ENCODE measurements at regions not wholly inside any gene's neighbourhood (a gene's known extent, or its start where the extent isn't known, plus 50 kb on each side); places are given as distances from the start of the nearest gene placed in this dataset.

DNA sequence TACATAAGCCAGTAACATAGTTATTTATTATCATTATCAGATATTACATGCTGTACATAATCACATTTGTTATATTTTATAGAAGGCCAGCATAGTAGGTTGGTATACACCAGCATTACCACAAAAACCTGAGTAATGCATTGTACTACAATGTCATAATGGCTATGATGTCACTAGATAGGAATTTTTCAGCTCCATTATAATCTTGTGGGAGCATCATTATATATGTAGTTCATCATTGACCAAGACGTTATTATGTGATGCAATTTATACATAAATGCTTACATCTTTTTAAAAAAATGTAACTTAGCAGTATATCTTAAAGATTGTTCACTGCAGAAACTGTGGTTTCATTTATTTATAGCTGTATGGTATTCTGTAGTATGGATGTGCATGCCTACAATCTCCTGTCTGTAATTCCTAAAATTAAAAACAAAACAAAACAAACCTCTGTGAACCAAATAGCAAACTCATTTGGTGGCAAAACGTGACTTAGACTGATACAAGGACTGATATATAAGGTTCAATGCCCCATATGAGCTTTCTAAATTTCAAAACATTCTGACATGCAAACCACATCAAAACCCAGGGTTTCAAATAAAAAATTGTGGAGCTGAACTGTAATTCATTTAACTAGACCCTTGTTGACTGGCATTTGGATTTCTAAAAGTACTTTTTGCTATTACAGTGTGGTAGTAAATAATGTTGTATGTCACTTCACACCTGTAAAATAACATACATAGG is 250.9 kb downstream of the DLEU7 start:
- peaks cover 9% of the 10 kb centered on the region for H3K4me1 ChIP-seq (ENCODE audit: insufficient read depth)
- no peak for TF ChIP-seq EZH2 (IDR thresholded peaks at IDR 0.05; ENCODE audit: borderline replicate concordance)
- H3K4me3 ChIP-seq, result no peak overlapping the region
- no peak overlapping the region for H2AFZ ChIP-seq
- H3K4me2 ChIP-seq, result no peak overlapping the region
- no peaks in the 10 kb centered on the region for H3K79me2 ChIP-seq
- DNase-seq (ENCODE audit: low spot score), result no peak
- no peaks in the 10 kb centered on the region for H3K36me3 ChIP-seq (replicated peaks; ENCODE audit: insufficient read depth, low read depth)
- H4K20me1 ChIP-seq (ENCODE audit: insufficient read depth, poor library complexity, severe bottlenecking), result no peaks in the 10 kb centered on the region
- no peaks in the 10 kb centered on the region for H3K27me3 ChIP-seq
- no peak overlapping the region for H3K27ac ChIP-seq
- WGBS (ENCODE audit: low lambda C conversion rate, missing lambda C conversion rate), result 66% methylated on average over 2 of the region's 2 CpGs
- no peaks in the 10 kb centered on the region for H3K9me3 ChIP-seq (ENCODE audit: low read depth)
- no peaks in the 10 kb centered on the region for H3K9me2 ChIP-seq (replicated peaks; ENCODE audit: insufficient read depth)

GRCh38 chr13:50593207-50593606 is 250.3 kb downstream of the DLEU7 start:
- H3K27me3 ChIP-seq, result no peaks in the 10 kb centered on the region
- H3K4me3 ChIP-seq, result no peak overlapping the region
- H3K9me2 ChIP-seq (replicated peaks; ENCODE audit: insufficient read depth), result no peaks in the 10 kb centered on the region
- no peaks in the 10 kb centered on the region for H3K36me3 ChIP-seq (replicated peaks; ENCODE audit: insufficient read depth, low read depth)
- no peaks in the 10 kb centered on the region for H3K9me3 ChIP-seq (ENCODE audit: low read depth)
- 98% methylated on average over 1 of the region's 1 CpG for WGBS (ENCODE audit: low lambda C conversion rate, missing lambda C conversion rate)
- no peak overlapping the region for H3K27ac ChIP-seq
- H3K79me2 ChIP-seq, result no peaks in the 10 kb centered on the region
- peaks cover 9% of the 10 kb centered on the region for H3K4me1 ChIP-seq (ENCODE audit: insufficient read depth)
- DNase-seq (ENCODE audit: low spot score), result no peak
- no peak overlapping the region for H2AFZ ChIP-seq
- no peaks in the 10 kb centered on the region for H4K20me1 ChIP-seq (ENCODE audit: insufficient read depth, poor library complexity, severe bottlenecking)
- TF ChIP-seq CTCF (IDR thresholded peaks at IDR 0.05; ENCODE audit: poor library complexity) (no peak), EZH2 (IDR thresholded peaks at IDR 0.05; ENCODE audit: borderline replicate concordance) (no peak), EZH2phosphoT487 (IDR thresholded peaks at IDR 0.05; ENCODE audit: low read depth, severe bottlenecking, unreplicated experiment) (no peak)
- no peak overlapping the region for H3K4me2 ChIP-seq

- no peak overlapping the region for H3K27ac ChIP-seq
Measured at GRCh38 chr13:50594276-50595051, 249.0 kb downstream of the DLEU7 start.

More at GRCh38 chr13:50594276-50595051, 249.0 kb downstream of the DLEU7 start:
- Histone ChIP-seq H3K79me2 (no peaks in the 10 kb centered on the region), H3K4me2 (no peak overlapping the region), H3K4me1 (ENCODE audit: insufficient read depth) (peaks cover 9% of the 10 kb centered on the region), H3K36me3 (replicated peaks; ENCODE audit: insufficient read depth, low read depth) (no peaks in the 10 kb centered on the region), H3K9me2 (replicated peaks; ENCODE audit: insufficient read depth) (no peaks in the 10 kb centered on the region), H3K9me3 (ENCODE audit: low read depth) (no peaks in the 10 kb centered on the region), H2AFZ (no peak overlapping the region), H3K27me3 (no peaks in the 10 kb centered on the region), H3K4me3 (no peak overlapping the region), H4K20me1 (ENCODE audit: insufficient read depth, poor library complexity, severe bottlenecking) (no peaks in the 10 kb centered on the region)
- DNase-seq (ENCODE audit: low spot score), result no peak
- WGBS (ENCODE audit: low lambda C conversion rate, missing lambda C conversion rate), result 64% methylated on average over 10 of the region's 11 CpGs
- TF ChIP-seq EZH2phosphoT487 (IDR thresholded peaks at IDR 0.05; ENCODE audit: low read depth, severe bottlenecking, unreplicated experiment) (no peak), CTCF (IDR thresholded peaks at IDR 0.05; ENCODE audit: poor library complexity) (no peak), EZH2 (IDR thresholded peaks at IDR 0.05; ENCODE audit: borderline replicate concordance) (no peak)

Measured in hepatocyte (in vitro differentiated cells).